Neuronal stem cell (in vitro differentiated cells): ENCODE measurements at regions not wholly inside any gene's neighbourhood (a gene's known extent, or its start where the extent isn't known, plus 50 kb on each side); places are given as distances from the start of the nearest gene placed in this dataset.

Experiments
- DNase-seq: peaks from one replicate; pipeline ENCODE4 v3.0.0-alpha.2; 2013; ENCODE audit warnings: low spot score
- H2AFZ ChIP-seq: one replicate; pipeline ENCODE4 v1.6.1; 2013; ENCODE audit warnings: mild to moderate bottlenecking, low read length, inconsistent platforms
- H2AK5ac ChIP-seq: 2 replicates; pipeline ENCODE4 v1.6.1; 2013; ENCODE audit warnings: low read depth, mild to moderate bottlenecking, inconsistent platforms, low read length, moderate library complexity, mixed read lengths
- H2BK120ac ChIP-seq: 2 replicates; pipeline ENCODE4 v1.6.1; 2013; ENCODE audit warnings: low read depth, mild to moderate bottlenecking, inconsistent platforms, low read length, moderate library complexity, mixed read lengths
- H2BK12ac ChIP-seq: one replicate; pipeline ENCODE4 v1.6.1; 2013; ENCODE audit warnings: low read length, inconsistent platforms
- H2BK15ac ChIP-seq: 2 replicates; pipeline ENCODE4 v1.6.1; 2013; ENCODE audit warnings: mild to moderate bottlenecking, low read length, inconsistent platforms, mixed read lengths
- H2BK5ac ChIP-seq: one replicate; pipeline ENCODE4 v1.6.1; 2013; ENCODE audit warnings: inconsistent platforms, mild to moderate bottlenecking, low read length, moderate library complexity
- H3K14ac ChIP-seq: one replicate; pipeline ENCODE4 v1.6.1; 2013; ENCODE audit warnings: low read length, inconsistent platforms
- H3K18ac ChIP-seq: 2 replicates; pipeline ENCODE4 v1.6.1; 2013; ENCODE audit warnings: low read length, inconsistent platforms
- H3K23ac ChIP-seq: 2 replicates; pipeline ENCODE4 v1.6.1; 2013; ENCODE audit warnings: low read depth, mild to moderate bottlenecking, mixed read lengths, low read length, inconsistent platforms; ENCODE audit not compliant: poor library complexity
- H3K27ac ChIP-seq: replicated peaks from 3 replicates; pipeline ENCODE4 v1.5.1; 2013; ENCODE audit warnings: low read length, inconsistent platforms
- H3K27me3 ChIP-seq, 3 experiments: 2 replicates each; pipeline ENCODE4 v1.6.1; 2013; ENCODE audit warnings: low read length in 3 of 3, mild to moderate bottlenecking in 2 of 3, inconsistent platforms in 1 of 3, low read depth in 1 of 3, mixed read lengths in 1 of 3, moderate library complexity in 1 of 3; ENCODE audit not compliant: control insufficient read depth in 3 of 3, insufficient read depth in 3 of 3
- H3K36me3 ChIP-seq, 2 donors: replicated peaks in 1 of 2; 2 replicates each; pipeline ENCODE4 v1.6.1; 2013; ENCODE audit warnings: low read length in 2 of 2; ENCODE audit not compliant: control insufficient read depth in 2 of 2, insufficient read depth in 2 of 2
- H3K4ac ChIP-seq: 2 replicates; pipeline ENCODE4 v1.6.1; 2013; ENCODE audit warnings: inconsistent platforms, mild to moderate bottlenecking, low read length, moderate library complexity
- H3K4me1 ChIP-seq, 2 donors: 1 replicate in 1 of 2; 2 replicates in 1 of 2; pipeline ENCODE4 v1.6.1; 2013; ENCODE audit warnings: low read length in 2 of 2, low read depth in 1 of 2; ENCODE audit not compliant: control insufficient read depth in 2 of 2, insufficient read depth in 1 of 2
- H3K4me2 ChIP-seq: one replicate; pipeline ENCODE4 v1.6.1; 2013; ENCODE audit warnings: mild to moderate bottlenecking, low read length, inconsistent platforms; ENCODE audit not compliant: insufficient read depth, poor library complexity, severe bottlenecking
- H3K4me3 ChIP-seq, 2 donors: 2 replicates each; pipeline ENCODE4 v1.5.1; 2013; ENCODE audit warnings: low read length in 2 of 2, mild to moderate bottlenecking in 2 of 2, inconsistent platforms in 1 of 2, moderate library complexity in 1 of 2
- H3K79me1 ChIP-seq: one replicate; pipeline ENCODE4 v1.6.1; 2013; ENCODE audit warnings: low read depth, mild to moderate bottlenecking, inconsistent platforms, low read length, moderate library complexity
- H3K9ac ChIP-seq: one replicate; pipeline ENCODE4 v1.6.1; 2013; ENCODE audit warnings: mild to moderate bottlenecking, low read depth, low read length, inconsistent platforms; ENCODE audit not compliant: poor library complexity
- H3K9me3 ChIP-seq, 2 donors: replicated peaks in 1 of 2; 2 replicates each; pipeline versions ENCODE3 to v1.6.1; 2013; ENCODE audit warnings: low read length in 2 of 2, mild to moderate bottlenecking in 2 of 2, inconsistent platforms in 1 of 2, low read depth in 1 of 2, mixed read lengths in 1 of 2, moderate library complexity in 1 of 2; ENCODE audit not compliant: control insufficient read depth in 2 of 2, insufficient read depth in 1 of 2
- H4K8ac ChIP-seq: one replicate; pipeline ENCODE4 v1.6.1; 2013; ENCODE audit warnings: low read depth, mild to moderate bottlenecking, inconsistent platforms, low read length, moderate library complexity
- H4K91ac ChIP-seq: one replicate; pipeline ENCODE4 v1.6.1; 2013; ENCODE audit warnings: low read length, low read depth, mild to moderate bottlenecking, inconsistent platforms; ENCODE audit not compliant: poor library complexity
- WGBS, 2 donors: extraction: QIAGEN DNeasy Blood & Tissue Kit; methylation state at CpG; one replicate each; pipeline ENCODE4 v1.1.7; 2013; ENCODE audit warnings: missing lambda C conversion rate in 2 of 2, mixed read lengths in 1 of 2; ENCODE audit not compliant: insufficient read length in 2 of 2, insufficient replicate concordance in 1 of 2; ENCODE audit errors: extremely low coverage in 2 of 2; 5-methylcytosine and 5-hydroxymethylcytosine counted together

DNA sequence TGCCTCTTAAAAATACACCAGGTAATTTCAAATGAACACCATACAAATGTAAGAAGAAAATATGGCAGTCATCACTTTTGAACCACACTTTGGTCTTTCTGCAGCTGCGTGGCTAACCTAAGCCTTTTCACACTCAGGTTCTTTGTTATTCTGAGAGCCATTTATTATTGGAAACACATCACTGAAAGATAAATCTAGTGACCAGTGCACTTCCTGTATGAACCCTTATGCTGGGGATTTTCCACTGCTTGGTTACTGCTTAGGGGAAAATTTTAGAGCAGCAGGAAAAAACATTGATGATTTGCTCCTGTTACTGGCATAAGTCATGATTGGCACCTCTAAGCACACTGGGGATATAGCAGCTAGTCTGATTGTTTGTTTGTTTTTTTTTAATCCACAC is 58.6 kb upstream of the RANBP3L start:
- H4K91ac ChIP-seq: no peak overlapping the region
- H3K4me3 ChIP-seq: no peak overlapping the region
- H2BK5ac ChIP-seq: no peak overlapping the region
- H3K36me3 ChIP-seq: no peaks in the 10 kb centered on the region
- H2BK12ac ChIP-seq: no peak overlapping the region
- no peak overlapping the region for H3K4me2 ChIP-seq
- no peak overlapping the region for H2AK5ac ChIP-seq
- H3K79me1 ChIP-seq: no peaks in the 10 kb centered on the region
- no peak overlapping the region for H3K27ac ChIP-seq
- no peak overlapping the region for H3K14ac ChIP-seq
- no peak overlapping the region for H4K8ac ChIP-seq
- H3K23ac ChIP-seq: no peak overlapping the region
- no peaks in the 10 kb centered on the region for H3K9me3 ChIP-seq
- DNase-seq: no peak
- no peaks in the 10 kb centered on the region for H3K4me1 ChIP-seq
- no peak overlapping the region for H3K18ac ChIP-seq
- H3K27me3 ChIP-seq: peaks cover 0 to 4% (median 0%) of the 10 kb centered on the region in 3 experiments
- H3K9ac ChIP-seq: no peak overlapping the region
- no peak overlapping the region for H3K4ac ChIP-seq
- H2BK120ac ChIP-seq: no peak overlapping the region
- WGBS, 2 donors: no CpG with 5 or more reads among the region's 1 CpG
- no peak overlapping the region for H2BK15ac ChIP-seq
- H2AFZ ChIP-seq: no peak overlapping the region

DNA sequence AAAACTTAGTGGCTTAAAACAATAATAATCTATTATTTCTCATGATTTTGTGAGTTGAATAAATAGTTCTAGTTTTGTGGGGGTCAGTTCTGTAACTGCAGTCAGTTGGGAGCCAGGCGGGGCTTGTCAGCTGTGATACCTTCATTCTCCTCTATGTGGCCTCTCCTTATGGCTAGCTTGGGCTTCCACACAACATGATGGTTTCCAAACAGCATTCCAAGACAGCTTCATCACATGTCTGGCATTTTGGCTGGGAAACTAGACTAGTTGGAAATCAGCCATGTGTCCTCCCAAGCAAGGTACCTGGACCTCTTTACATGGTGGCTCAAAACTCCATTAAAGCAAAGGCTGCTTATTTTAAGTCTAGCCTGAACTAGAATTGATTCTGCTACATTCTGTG is 61.4 kb upstream of the RANBP3L start:
- H4K8ac ChIP-seq: no peak overlapping the region
- H3K4me1 ChIP-seq: no peaks in the 10 kb centered on the region
- no peak overlapping the region for H3K4me3 ChIP-seq
- H3K79me1 ChIP-seq: no peaks in the 10 kb centered on the region
- no peak overlapping the region for H2BK15ac ChIP-seq
- H2AK5ac ChIP-seq: no peak overlapping the region
- no peak overlapping the region for H2AFZ ChIP-seq
- H4K91ac ChIP-seq: no peak overlapping the region
- WGBS, 2 donors: no CpG with 5 or more reads among the region's 1 CpG
- DNase-seq: no peak
- H3K9me3 ChIP-seq: no peaks in the 10 kb centered on the region
- H2BK5ac ChIP-seq: no peak overlapping the region
- no peak overlapping the region for H3K27ac ChIP-seq
- no peak overlapping the region for H3K14ac ChIP-seq
- H2BK12ac ChIP-seq: no peak overlapping the region
- H3K4ac ChIP-seq: no peak overlapping the region
- H3K9ac ChIP-seq: no peak overlapping the region
- H3K23ac ChIP-seq: no peak overlapping the region
- H3K27me3 ChIP-seq: peaks cover 0 to 6% (median 0%) of the 10 kb centered on the region in 3 experiments
- H2BK120ac ChIP-seq: no peak overlapping the region
- no peak overlapping the region for H3K4me2 ChIP-seq
- no peak overlapping the region for H3K18ac ChIP-seq
- no peaks in the 10 kb centered on the region for H3K36me3 ChIP-seq

- Histone ChIP-seq H3K4me3 (no peak overlapping the region), H3K27me3 (peaks cover 0 to 7% (median 0%) of the 10 kb centered on the region in 3 experiments), H3K18ac (no peak overlapping the region), H3K4me1 (no peaks in the 10 kb centered on the region), H2BK5ac (no peak overlapping the region), H2BK12ac (no peak overlapping the region), H3K36me3 (no peaks in the 10 kb centered on the region), H4K8ac (no peak overlapping the region), H3K14ac (no peak overlapping the region), H3K23ac (no peak overlapping the region), H2BK15ac (no peak overlapping the region), H2BK120ac (no peak overlapping the region), H3K9me3 (no peaks in the 10 kb centered on the region), H3K4ac (no peak overlapping the region), H3K9ac (no peak overlapping the region), H2AK5ac (no peak overlapping the region), H3K79me1 (no peaks in the 10 kb centered on the region), H3K27ac (no peak overlapping the region), H3K4me2 (no peak overlapping the region), H2AFZ (no peak overlapping the region), H4K91ac (no peak overlapping the region)
- DNase-seq: no peak
- WGBS, 2 donors: no CpG with 5 or more reads among the region's 2 CpGs
Observed at GRCh38 chr5:36363744-36364143, 62.0 kb upstream of the RANBP3L start.

DNA sequence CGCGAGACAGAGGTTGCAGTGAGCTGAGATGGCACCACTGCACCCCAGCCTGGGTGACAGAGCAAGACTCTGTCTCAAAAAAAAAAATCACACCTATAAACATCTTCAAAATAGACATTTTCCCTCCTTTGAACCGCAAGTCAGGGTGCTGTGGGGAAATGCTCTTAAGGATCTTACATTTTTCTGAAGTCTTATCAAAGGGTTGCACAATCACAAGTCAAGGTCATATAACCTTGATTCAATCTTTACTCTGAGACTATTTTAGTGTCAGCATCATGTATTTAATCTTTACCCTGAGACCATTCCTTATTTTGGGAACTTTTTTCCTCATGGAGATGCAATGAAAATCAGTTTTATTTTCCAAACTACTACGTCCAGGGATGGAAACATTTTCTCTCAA is 62.8 kb upstream of the RANBP3L start:
- no peak overlapping the region for H2BK5ac ChIP-seq
- H3K27me3 ChIP-seq: peaks cover 0 to 7% (median 0%) of the 10 kb centered on the region in 3 experiments
- no peaks in the 10 kb centered on the region for H3K9me3 ChIP-seq
- H2BK15ac ChIP-seq: no peak overlapping the region
- H3K18ac ChIP-seq: no peak overlapping the region
- no peak overlapping the region for H2BK120ac ChIP-seq
- no peaks in the 10 kb centered on the region for H3K4me1 ChIP-seq
- no peak overlapping the region for H4K8ac ChIP-seq
- no peak overlapping the region for H3K4me3 ChIP-seq
- no peak overlapping the region for H3K9ac ChIP-seq
- H4K91ac ChIP-seq: no peak overlapping the region
- no CpG with 5 or more reads among the region's 4 CpGs for WGBS, 2 donors
- H3K14ac ChIP-seq: no peak overlapping the region
- no peak overlapping the region for H3K4ac ChIP-seq
- H3K23ac ChIP-seq: no peak overlapping the region
- no peak overlapping the region for H2AFZ ChIP-seq
- H3K79me1 ChIP-seq: no peaks in the 10 kb centered on the region
- DNase-seq: no peak
- no peak overlapping the region for H2AK5ac ChIP-seq
- H2BK12ac ChIP-seq: no peak overlapping the region
- no peak overlapping the region for H3K4me2 ChIP-seq
- no peaks in the 10 kb centered on the region for H3K36me3 ChIP-seq
- H3K27ac ChIP-seq: no peak overlapping the region
